ENCODE measurements at regions not wholly inside any gene's neighbourhood (a gene's known extent, or its start where the extent isn't known, plus 50 kb on each side); places are given as distances from the start of the nearest gene placed in this dataset.
"Not testable (repeated sequence)": the region's sequence is repeated elsewhere in the genome, so short reads cannot be mapped to it uniquely, and the experiment has no call there.

DNA sequence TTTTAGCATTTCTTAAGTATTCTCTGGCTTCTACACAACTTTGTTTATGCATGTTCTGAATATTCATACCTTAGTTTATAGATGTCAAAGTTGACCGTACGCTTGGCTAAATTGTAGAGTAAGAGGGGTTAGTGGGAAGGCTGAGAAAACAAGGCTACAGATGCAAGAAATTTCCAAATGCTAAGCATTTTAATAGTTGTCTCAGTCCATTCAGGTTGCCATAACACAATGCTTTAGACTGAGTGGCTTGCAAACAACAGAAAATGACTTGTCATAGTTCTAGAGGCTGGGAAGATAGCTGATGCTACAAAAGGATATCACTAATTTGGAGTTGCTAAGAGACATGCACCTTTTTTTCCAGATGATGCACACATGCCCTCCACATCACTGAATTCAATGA lies 53.0 kb upstream of the C1QTNF3 start:
- not testable (repeated sequence) for DNase-seq (ENCODE audit: low read depth)

DNA sequence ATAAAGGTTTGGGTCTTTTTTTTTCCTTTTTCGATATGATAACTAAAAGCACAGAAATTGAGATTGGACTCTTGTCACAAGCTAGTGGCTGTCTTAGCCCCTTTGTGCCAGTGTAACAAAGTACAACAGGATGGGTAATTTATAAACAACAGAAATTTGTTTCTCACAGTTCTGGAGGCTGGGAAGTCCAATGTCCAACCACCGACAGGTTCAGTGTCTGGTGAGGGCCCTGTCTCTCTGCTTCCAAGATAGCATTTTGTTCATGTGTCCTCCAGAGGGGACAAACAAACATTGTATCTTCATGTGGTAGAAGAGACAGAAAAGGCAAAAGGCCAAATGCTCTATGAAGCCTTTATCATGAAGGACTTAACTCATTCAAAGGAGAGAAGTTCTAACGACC lies 56.9 kb upstream of the C1QTNF3 start:
- not testable (repeated sequence) for DNase-seq (ENCODE audit: low read depth)

DNA sequence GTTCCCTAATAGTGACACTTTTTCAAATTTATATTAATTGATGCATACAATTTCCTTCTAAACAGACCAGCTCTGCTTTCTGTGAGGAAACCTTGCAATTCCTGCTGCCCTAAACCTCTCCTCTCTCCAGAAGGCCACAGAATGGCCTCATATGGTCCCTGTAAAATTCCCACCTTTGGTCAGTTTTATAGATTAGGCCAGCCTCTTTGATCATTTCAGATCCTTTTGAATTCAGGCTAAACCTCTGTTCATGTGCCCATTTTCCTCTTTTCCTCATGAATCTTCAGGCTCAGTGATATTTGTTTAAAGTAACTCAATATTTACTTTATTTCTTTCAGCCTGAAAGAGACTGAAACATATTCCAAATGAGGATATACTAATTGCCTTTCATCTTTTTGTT lies 58.6 kb upstream of the C1QTNF3 start:
- not testable (repeated sequence) for DNase-seq (ENCODE audit: low read depth)

- not testable (repeated sequence) for DNase-seq (ENCODE audit: low read depth)
Observed at GRCh38 chr5:34108897-34109296, 65.9 kb upstream of the C1QTNF3 start.

DNA sequence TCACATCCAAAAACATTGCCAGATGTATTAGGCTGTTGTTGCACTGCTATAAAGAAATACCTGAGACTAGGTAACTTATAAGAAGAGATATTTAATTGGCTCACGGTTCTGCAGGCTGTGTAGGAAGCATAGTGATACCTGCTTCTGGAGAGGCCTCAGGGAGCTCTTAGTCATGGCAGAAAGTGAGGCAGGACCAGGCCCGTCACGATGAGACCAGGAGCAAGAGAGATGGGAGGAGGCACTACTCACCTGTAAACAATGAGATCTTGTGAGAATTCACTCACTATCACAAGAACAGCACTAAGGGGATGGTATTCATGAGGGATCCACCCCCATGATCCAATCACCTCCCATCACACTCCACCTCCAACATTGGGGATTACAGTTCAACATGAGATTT lies 81.3 kb upstream of the C1QTNF3 start:
- not testable (repeated sequence) for DNase-seq (ENCODE audit: low read depth)

- not testable (repeated sequence) for DNase-seq (ENCODE audit: low read depth)
Observed at GRCh38 chr5:34125354-34125753, 82.3 kb upstream of the C1QTNF3 start.

DNA sequence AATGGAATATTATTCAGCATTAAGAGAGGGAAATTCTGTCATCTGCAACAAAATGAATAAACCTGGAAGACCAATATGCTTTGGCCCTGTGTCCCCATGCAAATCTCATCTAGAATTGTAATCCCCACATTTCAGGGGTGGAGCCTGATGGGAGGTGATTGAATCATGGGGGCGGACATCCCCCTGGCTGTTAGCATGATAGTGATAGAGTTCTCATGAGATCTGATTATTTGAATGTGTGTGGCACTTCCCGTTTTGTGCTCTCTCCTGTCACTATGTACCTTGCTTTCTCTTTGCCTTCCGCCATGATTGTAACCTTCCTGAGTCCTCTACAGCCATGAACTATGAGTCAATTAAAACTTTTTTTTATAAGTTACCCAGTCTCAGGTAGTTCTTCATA lies 83.7 kb upstream of the C1QTNF3 start:
- not testable (repeated sequence) for DNase-seq (ENCODE audit: low read depth)

DNA sequence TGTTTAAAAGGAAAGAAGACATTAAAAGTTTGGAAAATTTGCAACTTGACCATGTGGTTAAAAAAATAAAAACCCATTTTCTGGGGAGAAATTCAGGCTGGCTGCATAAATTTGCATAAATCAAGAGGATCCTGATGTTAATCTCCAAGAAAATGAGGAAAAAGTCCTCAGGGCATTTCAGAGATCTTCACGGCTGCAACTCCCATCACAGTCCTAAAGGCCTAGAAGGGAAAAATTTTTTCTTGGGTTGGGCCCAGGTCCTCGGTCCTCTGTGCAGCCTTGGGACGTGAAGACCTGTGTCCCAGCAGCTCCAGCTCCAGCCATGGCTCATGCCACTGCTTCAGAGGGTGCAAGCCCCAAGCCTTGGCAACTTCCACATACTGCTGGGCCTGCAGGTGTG lies 84.8 kb upstream of the C1QTNF3 start:
- DNase-seq (ENCODE audit: low read depth) = not testable (repeated sequence)

- not testable (repeated sequence) for DNase-seq (ENCODE audit: low read depth)
Observed at GRCh38 chr5:34128890-34129289, 85.9 kb upstream of the C1QTNF3 start.

DNA sequence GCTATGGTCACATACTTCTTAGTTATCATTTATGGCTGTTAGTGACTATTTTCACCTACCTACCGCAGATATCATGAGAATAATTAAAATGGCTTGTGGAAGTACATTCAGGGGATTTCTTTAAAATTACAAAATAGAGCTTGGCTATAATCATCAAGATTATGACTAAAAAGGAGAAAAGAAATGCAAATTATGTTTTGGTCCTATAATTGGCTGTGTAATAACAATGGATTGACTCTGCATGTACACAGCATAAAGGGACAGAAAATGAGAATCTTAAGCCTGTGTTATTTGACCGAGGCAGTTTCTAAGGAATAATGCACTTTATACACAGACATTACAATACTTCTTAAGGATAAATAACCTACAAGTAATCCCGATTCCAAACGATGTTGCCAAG lies 112.0 kb upstream of the C1QTNF3 start:
- not testable (repeated sequence) for DNase-seq (ENCODE audit: low read depth)

- DNase-seq (ENCODE audit: low read depth) = peak; percentile 76
Observed at GRCh38 chr5:34156703-34157414, 113.8 kb upstream of the C1QTNF3 start.

- DNase-seq (ENCODE audit: low read depth) = not testable (repeated sequence)
Observed at GRCh38 chr5:34160904-34161303, 117.9 kb upstream of the C1QTNF3 start.

DNA sequence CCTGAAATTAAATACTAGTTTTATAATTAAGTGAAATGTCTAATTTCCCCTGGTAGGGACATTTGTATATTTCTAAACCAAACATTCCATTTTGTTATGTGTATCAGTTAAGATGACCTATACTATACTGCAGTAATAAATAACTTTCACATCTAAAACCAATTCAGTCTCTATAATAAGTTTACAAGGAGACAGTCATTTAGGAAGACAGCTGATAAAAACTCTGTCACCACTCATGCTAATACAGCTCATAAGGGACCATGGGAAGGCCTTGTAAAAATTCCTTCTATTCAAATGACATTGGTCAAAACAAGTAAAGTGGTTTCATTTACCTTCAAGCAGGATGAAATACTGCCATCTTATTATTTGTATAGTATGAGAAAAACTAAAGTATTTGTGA lies 128.4 kb upstream of the C1QTNF3 start:
- DNase-seq (ENCODE audit: low read depth) = not testable (repeated sequence)

- not testable (repeated sequence) for DNase-seq (ENCODE audit: low read depth)
Observed at GRCh38 chr5:34179453-34180190, 136.6 kb upstream of the C1QTNF3 start.

GRCh38 chr5:34180225-34180624 lies 137.2 kb upstream of the C1QTNF3 start:
- DNase-seq (ENCODE audit: low read depth) = not testable (repeated sequence)

DNA sequence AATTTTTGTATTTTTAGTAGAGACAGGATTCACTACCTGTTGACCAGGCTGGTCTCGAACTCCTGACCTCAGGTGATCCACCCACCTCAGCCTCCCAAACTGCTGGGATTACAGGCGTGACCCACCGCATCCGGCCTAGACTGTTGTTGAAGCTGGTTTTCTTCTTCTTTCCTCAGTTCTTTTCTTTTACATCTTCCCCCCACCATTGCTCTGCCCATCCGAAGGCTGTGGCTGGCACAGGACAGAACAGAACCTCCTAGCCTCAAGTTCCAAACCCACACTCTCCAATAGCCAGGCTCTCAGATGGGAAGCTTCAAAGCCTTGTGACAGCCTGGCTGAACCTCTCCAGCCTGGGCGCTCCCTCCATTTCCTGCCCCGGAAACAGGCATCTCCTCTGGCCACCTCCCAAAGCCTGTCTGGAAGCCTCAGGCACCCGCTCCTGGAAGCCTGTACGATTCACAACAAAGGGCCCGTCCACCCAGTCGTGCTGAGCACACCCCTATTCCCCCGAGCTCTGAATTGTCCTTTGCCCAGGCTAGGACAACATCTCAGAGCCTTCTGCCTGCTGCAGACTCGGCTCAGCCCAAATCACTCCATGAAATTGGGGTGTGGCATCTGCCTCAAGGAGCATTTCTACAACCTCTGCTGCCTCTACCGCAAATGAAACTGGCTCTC lies 138.1 kb upstream of the C1QTNF3 start:
- DNase-seq (ENCODE audit: low read depth) = not testable (repeated sequence)

DNA sequence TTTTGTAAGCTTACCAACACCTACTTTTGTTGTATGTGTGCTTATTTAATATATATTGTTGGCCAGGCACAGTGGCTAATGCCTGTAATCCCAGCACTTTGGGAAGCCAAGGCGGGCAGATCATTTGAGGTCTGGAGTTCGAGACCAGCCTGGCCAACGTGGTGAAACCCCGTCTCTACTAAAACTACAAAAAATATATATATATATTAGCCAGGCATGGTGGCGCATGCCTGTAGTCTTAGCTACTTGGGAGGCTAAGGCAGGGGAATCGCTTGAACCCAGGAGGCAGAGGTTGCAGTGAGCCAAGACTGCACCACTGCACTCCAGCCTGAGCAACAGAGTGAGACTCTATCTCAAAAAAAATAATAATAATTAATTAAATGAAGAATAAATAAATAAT lies 142.0 kb upstream of the C1QTNF3 start:
- DNase-seq (ENCODE audit: low read depth) = not testable (repeated sequence)

- not testable (repeated sequence) for DNase-seq (ENCODE audit: low read depth)
Observed at GRCh38 chr5:34185572-34185971, 142.6 kb upstream of the C1QTNF3 start.

DNA sequence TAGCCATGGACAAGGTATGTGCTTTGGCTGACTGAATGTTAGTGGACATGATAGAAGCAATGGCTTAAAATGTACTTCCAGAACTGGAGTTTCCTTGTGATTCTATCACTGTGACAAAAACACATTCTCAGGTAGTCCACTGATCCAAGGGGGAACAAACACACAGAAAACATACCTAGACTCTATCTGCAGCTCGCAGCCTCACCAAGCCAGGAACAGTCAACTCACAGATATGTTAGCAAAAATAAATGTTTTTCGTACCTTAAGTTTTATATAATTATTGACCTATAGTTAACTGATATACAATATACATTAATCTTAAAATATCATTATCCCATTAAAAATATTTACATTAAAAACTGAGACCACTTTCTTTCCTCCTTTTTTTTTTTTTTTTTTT lies 143.1 kb upstream of the C1QTNF3 start:
- DNase-seq (ENCODE audit: low read depth) = not testable (repeated sequence)

GRCh38 chr5:34186865-34187264 lies 143.9 kb upstream of the C1QTNF3 start:
- not testable (repeated sequence) for DNase-seq (ENCODE audit: low read depth)

DNA sequence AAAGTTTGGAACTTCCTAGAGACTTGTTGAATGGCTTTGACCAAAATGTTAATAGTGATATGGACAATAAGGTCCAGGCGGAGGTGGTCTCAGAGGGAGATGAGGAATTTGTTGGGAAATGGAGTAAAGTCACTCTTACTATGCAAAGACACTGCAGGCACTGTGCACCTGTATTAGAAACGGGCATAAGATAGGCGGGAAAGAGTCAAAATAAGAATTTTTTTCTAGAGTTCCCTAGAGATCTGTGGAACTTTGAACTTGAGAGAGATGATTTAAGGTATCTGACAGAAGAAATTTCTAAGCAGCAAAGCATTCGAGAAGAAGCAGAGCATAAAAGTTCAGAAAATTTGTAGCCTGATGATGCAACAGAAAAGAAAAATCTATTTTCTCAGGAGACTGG lies 144.4 kb upstream of the C1QTNF3 start:
- not testable (repeated sequence) for DNase-seq (ENCODE audit: low read depth)

GRCh38 chr5:34188001-34188822 lies 145.2 kb upstream of the C1QTNF3 start:
- DNase-seq (ENCODE audit: low read depth) = peak; percentile 14

All from fibroblast of gingiva (primary cell).